CD14-positive monocyte (primary cell): ENCODE measurements at regions not wholly inside any gene's neighbourhood (a gene's known extent, or its start where the extent isn't known, plus 50 kb on each side); places are given as distances from the start of the nearest gene placed in this dataset.

Source experiments
- DNase-seq, 3 donors: peaks; one replicate each; pipeline ENCODE4 v3.0.0-alpha.2; 2011 to 2022
- H2AFZ ChIP-seq: 2 replicates; pipeline ENCODE4 v1.6.0; 2012; ENCODE audit warnings: mild to moderate bottlenecking, low read depth, low read length, inconsistent platforms; ENCODE audit not compliant: insufficient read depth, poor library complexity, severe bottlenecking
- H3K27ac ChIP-seq, 2 donors: 1 replicate in 1 of 2; 2 replicates in 1 of 2; pipeline ENCODE4 v1.5.1; 2012 to 2013; ENCODE audit warnings: low read length in 2 of 2, control low read depth in 1 of 2, inconsistent platforms in 1 of 2, low read depth in 1 of 2, mild to moderate bottlenecking in 1 of 2
- H3K27me3 ChIP-seq, 2 donors: one replicate each; pipeline versions ENCODE4 v1.6.0 to v1.6.1; 2011 to 2013; ENCODE audit warnings: low read length in 2 of 2; ENCODE audit not compliant: control insufficient read depth in 2 of 2, insufficient read depth in 2 of 2
- H3K36me3 ChIP-seq, 2 donors: replicated peaks in 1 of 2; 1 replicate in 1 of 2; 2 replicates in 1 of 2; pipeline versions ENCODE4 v1.5.1 to v1.6.1; 2012 to 2013; ENCODE audit warnings: low read length in 2 of 2, control low read depth in 1 of 2, inconsistent platforms in 1 of 2, mild to moderate bottlenecking in 1 of 2; ENCODE audit not compliant: insufficient read depth in 2 of 2, control insufficient read depth in 1 of 2
- H3K4me1 ChIP-seq, 2 donors: 1 replicate in 1 of 2; 2 replicates in 1 of 2; pipeline versions ENCODE4 v1.5.1 to v1.6.1; 2012 to 2013; ENCODE audit warnings: low read length in 2 of 2, control low read depth in 1 of 2, inconsistent platforms in 1 of 2, mild to moderate bottlenecking in 1 of 2, moderate library complexity in 1 of 2; ENCODE audit not compliant: insufficient read depth in 2 of 2, control insufficient read depth in 1 of 2
- H3K4me2 ChIP-seq: replicated peaks from 2 replicates; pipeline ENCODE3; 2012; ENCODE audit warnings: low read length, moderate library complexity, mild to moderate bottlenecking; ENCODE audit not compliant: poor library complexity, severe bottlenecking; ENCODE audit errors: extremely low read depth
- H3K4me3 ChIP-seq, 3 experiments: fragments of 200-600 bp in 1 of 3; sonication (generic) in 1 of 3; replicated peaks in 1 of 3; 1 replicate in 2 of 3; 2 replicates in 1 of 3; pipeline ENCODE4 v1.5.1; 2011 to 2013; ENCODE audit warnings: low read length in 3 of 3, mild to moderate bottlenecking in 3 of 3, control low read depth in 2 of 3, low read depth in 2 of 3, inconsistent platforms in 1 of 3, moderate library complexity in 1 of 3
- H3K79me2 ChIP-seq: 2 replicates; pipeline ENCODE4 v1.6.0; 2012; ENCODE audit warnings: mild to moderate bottlenecking, control low read depth, inconsistent platforms, low read length, moderate library complexity; ENCODE audit not compliant: insufficient read depth
- H3K9ac ChIP-seq: 2 replicates; pipeline ENCODE4 v1.6.0; 2017; ENCODE audit warnings: low read length, mild to moderate bottlenecking; ENCODE audit not compliant: insufficient read depth, poor library complexity, severe bottlenecking
- H3K9me3 ChIP-seq, 2 donors: replicated peaks in 1 of 2; 1 replicate in 1 of 2; 2 replicates in 1 of 2; pipeline versions ENCODE4 v1.5.1 to v1.6.1; 2012 to 2013; ENCODE audit warnings: low read length in 2 of 2, control low read depth in 1 of 2; ENCODE audit not compliant: control insufficient read depth in 1 of 2, insufficient read depth in 1 of 2
- H4K20me1 ChIP-seq: 2 replicates; pipeline ENCODE4 v1.6.0; 2012; ENCODE audit warnings: mild to moderate bottlenecking, low read length, control low read depth, moderate library complexity; ENCODE audit not compliant: insufficient read depth
- H3K27ac Mint-ChIP-seq, 7 donors: one replicate each; pipeline ENCODE4 v1.8.0; 2020; ENCODE audit warnings: mild to moderate bottlenecking in 7 of 7, mixed read lengths in 7 of 7, moderate library complexity in 6 of 7, inconsistent platforms in 2 of 7
- H3K27me3 Mint-ChIP-seq, 3 donors: one replicate each; pipeline ENCODE4 v1.8.0; 2021 to 2022; ENCODE audit warnings: low read depth in 3 of 3, mild to moderate bottlenecking in 3 of 3, mixed read lengths in 3 of 3, moderate library complexity in 3 of 3, inconsistent platforms in 1 of 3
- H3K36me3 Mint-ChIP-seq, 2 donors: one replicate each; pipeline ENCODE4 v1.8.0; 2020; ENCODE audit warnings: mixed read lengths in 2 of 2, inconsistent platforms in 1 of 2, mild to moderate bottlenecking in 1 of 2
- H3K4me1 Mint-ChIP-seq: one replicate; pipeline ENCODE4 v1.8.0; 2020; ENCODE audit warnings: mild to moderate bottlenecking, mixed read lengths
- H3K4me3 Mint-ChIP-seq, 2 donors: one replicate each; pipeline ENCODE4 v1.8.0; 2020; ENCODE audit warnings: mild to moderate bottlenecking in 2 of 2, mixed read lengths in 2 of 2, moderate library complexity in 1 of 2
- H3K9me3 Mint-ChIP-seq, 7 donors: one replicate each; pipeline ENCODE4 v1.8.0; 2020 to 2022; ENCODE audit warnings: mixed read lengths in 7 of 7, mild to moderate bottlenecking in 6 of 7, moderate library complexity in 6 of 7, inconsistent platforms in 2 of 7
- CTCF ChIP-seq: fragments of 200-600 bp; IDR thresholded peaks from one replicate; pipeline ENCODE4 v1.8.0; 2022; ENCODE audit warnings: antibody characterized with exemption, mild to moderate bottlenecking
- whole genome bisulfite sequencing: methylation state at CpG from one replicate; pipeline ENCODE4 v1.1.5; 2013; ENCODE audit warnings: missing lambda C conversion rate; ENCODE audit not compliant: insufficient coverage; 5-methylcytosine and 5-hydroxymethylcytosine counted together
- intact Hi-C, 2 donors: fragments of 100-400 bp; cut with micrococcal nuclease; formaldehyde crosslinking; loops; one replicate each; pipeline versions ENCODE4 v1.15.0 to v1.15.1; 2023

GRCh38 chr4:188930822-188931221 is 791.6 kb downstream of the TRIML1 start:
- H3K27ac ChIP-seq: no peak overlapping the region
- no peak overlapping the region for H2AFZ ChIP-seq
- Mint-ChIP-seq H3K9me3 (peaks cover 0 to 18% (median 7%) of the 10 kb centered on the region in 7 donors), H3K4me1 (no peaks in the 10 kb centered on the region), H3K27ac (no peak overlapping the region), H3K27me3 (peaks cover 0 to 4% (median 4%) of the 10 kb centered on the region in 3 donors), H3K4me3 (no peak overlapping the region), H3K36me3 (no peaks in the 10 kb centered on the region)
- peaks cover 10 to 15% of the 10 kb centered on the region in 2 donors for H3K9me3 ChIP-seq
- H3K4me2 ChIP-seq: no peak overlapping the region
- no peak overlapping the region for H3K4me3 ChIP-seq
- H3K27me3 ChIP-seq: no peaks in the 10 kb centered on the region
- 79% methylated on average over 2 of the region's 2 CpGs for WGBS
- DNase-seq: no peak
- no peaks in the 10 kb centered on the region for H3K4me1 ChIP-seq
- intact Hi-C loops: no loop called here
- TF ChIP-seq CTCF: no peak
- H4K20me1 ChIP-seq: no peaks in the 10 kb centered on the region
- no peaks in the 10 kb centered on the region for H3K79me2 ChIP-seq
- no peak overlapping the region for H3K9ac ChIP-seq
- H3K36me3 ChIP-seq: no peaks in the 10 kb centered on the region

GRCh38 chr4:188934320-188934962 is 795.2 kb downstream of the TRIML1 start:
- H3K4me3 ChIP-seq: no peak overlapping the region
- no peak overlapping the region for H3K9ac ChIP-seq
- intact Hi-C loops: no loop called here
- peaks cover 10 to 15% of the 10 kb centered on the region in 2 donors for H3K9me3 ChIP-seq
- H3K4me1 ChIP-seq: no peaks in the 10 kb centered on the region
- H3K4me2 ChIP-seq: no peak overlapping the region
- no peak for TF ChIP-seq CTCF
- no peak overlapping the region for H3K27ac ChIP-seq
- Mint-ChIP-seq H3K4me1 (no peaks in the 10 kb centered on the region), H3K36me3 (no peaks in the 10 kb centered on the region), H3K27me3 (peaks cover 0 to 3% (median 3%) of the 10 kb centered on the region in 3 donors), H3K9me3 (peaks cover 0 to 16% (median 5%) of the 10 kb centered on the region in 7 donors), H3K4me3 (no peak overlapping the region), H3K27ac (no peak overlapping the region)
- H3K36me3 ChIP-seq: no peaks in the 10 kb centered on the region
- no peaks in the 10 kb centered on the region for H4K20me1 ChIP-seq
- no peak overlapping the region for H2AFZ ChIP-seq
- H3K27me3 ChIP-seq: no peaks in the 10 kb centered on the region
- DNase-seq: no peak
- H3K79me2 ChIP-seq: no peaks in the 10 kb centered on the region
- no CpG with 5 or more reads among the region's 5 CpGs for WGBS
